ENCODE measurements at regions not wholly inside any gene's neighbourhood (a gene's known extent, or its start where the extent isn't known, plus 50 kb on each side); places are given as distances from the start of the nearest gene placed in this dataset.
"Not testable (repeated sequence)": the region's sequence is repeated elsewhere in the genome, so short reads cannot be mapped to it uniquely, and the experiment has no call there.

- not testable (repeated sequence) for H4K91ac ChIP-seq (ENCODE audit: low read depth, low read length); H3K14ac ChIP-seq (ENCODE audit: low read length); H3K9me3 ChIP-seq (ENCODE audit: insufficient read depth, low read depth, low read length); H2AFZ ChIP-seq (ENCODE audit: insufficient read depth, low read length, poor library complexity); H3K18ac ChIP-seq (ENCODE audit: low read length); DNase-seq; H3K36me3 ChIP-seq (ENCODE audit: control insufficient read depth in 1 of 2, insufficient read depth in 2 of 2, low read length in 2 of 2); H4K12ac ChIP-seq (ENCODE audit: low read depth, low read length); H3K79me2 ChIP-seq (ENCODE audit: control insufficient read depth, insufficient read depth, low read length, poor library complexity); H2BK5ac ChIP-seq (ENCODE audit: low read depth, low read length, poor library complexity); H3K27ac ChIP-seq (ENCODE audit: low read depth, low read length); H3K79me1 ChIP-seq (ENCODE audit: low read length); H3K27me3 ChIP-seq (ENCODE audit: insufficient read depth, low read length); H3K4me1 ChIP-seq (ENCODE audit: control insufficient read depth in 1 of 2, insufficient read depth in 2 of 2, low read length in 2 of 2); H3K4me2 ChIP-seq (ENCODE audit: low read length); H3K4ac ChIP-seq (ENCODE audit: low read depth, low read length); H3K9ac ChIP-seq (ENCODE audit: low read length); H4K8ac ChIP-seq (ENCODE audit: low read depth, low read length); H2BK12ac ChIP-seq (ENCODE audit: low read length); H3K4me3 ChIP-seq (ENCODE audit: low read depth, low read length); H2BK120ac ChIP-seq (ENCODE audit: insufficient read depth, low read length, poor library complexity); H2AK5ac ChIP-seq (ENCODE audit: low read length); H3K23ac ChIP-seq (ENCODE audit: low read length)
- WGBS (ENCODE audit: extremely low coverage, insufficient coverage, insufficient read length): no CpG with 5 or more reads among the region's 18 CpGs
Observed at GRCh38 chr4:160574272-160574671, 1471.4 kb downstream of the RAPGEF2 start.

GRCh38 chr4:160580581-160580980 is 1477.7 kb downstream of the RAPGEF2 start:
- H3K79me2 ChIP-seq (ENCODE audit: control insufficient read depth, insufficient read depth, low read length, poor library complexity): no peaks in the 10 kb centered on the region
- no CpG with 5 or more reads among the region's 1 CpG for WGBS (ENCODE audit: extremely low coverage, insufficient coverage, insufficient read length)
- H2BK12ac ChIP-seq (ENCODE audit: low read length): no peak overlapping the region
- H3K18ac ChIP-seq (ENCODE audit: low read length): no peak overlapping the region
- no peak overlapping the region for H3K4ac ChIP-seq (ENCODE audit: low read depth, low read length)
- H4K12ac ChIP-seq (ENCODE audit: low read depth, low read length): no peak overlapping the region
- no peaks in the 10 kb centered on the region for H3K36me3 ChIP-seq (ENCODE audit: control insufficient read depth in 1 of 2, insufficient read depth in 2 of 2, low read length in 2 of 2)
- no peak overlapping the region for H4K91ac ChIP-seq (ENCODE audit: low read depth, low read length)
- no peak overlapping the region for H4K8ac ChIP-seq (ENCODE audit: low read depth, low read length)
- no peak overlapping the region for H2AFZ ChIP-seq (ENCODE audit: insufficient read depth, low read length, poor library complexity)
- H3K23ac ChIP-seq (ENCODE audit: low read length): no peak overlapping the region
- no peak overlapping the region for H2BK5ac ChIP-seq (ENCODE audit: low read depth, low read length, poor library complexity)
- H3K9me3 ChIP-seq (ENCODE audit: insufficient read depth, low read depth, low read length): no peaks in the 10 kb centered on the region
- no peaks in the 10 kb centered on the region for H3K27me3 ChIP-seq (ENCODE audit: insufficient read depth, low read length)
- DNase-seq: no peak
- H3K14ac ChIP-seq (ENCODE audit: low read length): no peak overlapping the region
- H3K27ac ChIP-seq (ENCODE audit: low read depth, low read length): no peak overlapping the region
- H2AK5ac ChIP-seq (ENCODE audit: low read length): no peak overlapping the region
- H3K4me1 ChIP-seq (ENCODE audit: control insufficient read depth in 1 of 2, insufficient read depth in 2 of 2, low read length in 2 of 2): no peaks in the 10 kb centered on the region
- no peak overlapping the region for H3K4me2 ChIP-seq (ENCODE audit: low read length)
- H3K9ac ChIP-seq (ENCODE audit: low read length): no peak overlapping the region
- no peaks in the 10 kb centered on the region for H3K79me1 ChIP-seq (ENCODE audit: low read length)
- H3K4me3 ChIP-seq (ENCODE audit: low read depth, low read length): no peak overlapping the region
- H2BK120ac ChIP-seq (ENCODE audit: insufficient read depth, low read length, poor library complexity): no peak overlapping the region

DNA sequence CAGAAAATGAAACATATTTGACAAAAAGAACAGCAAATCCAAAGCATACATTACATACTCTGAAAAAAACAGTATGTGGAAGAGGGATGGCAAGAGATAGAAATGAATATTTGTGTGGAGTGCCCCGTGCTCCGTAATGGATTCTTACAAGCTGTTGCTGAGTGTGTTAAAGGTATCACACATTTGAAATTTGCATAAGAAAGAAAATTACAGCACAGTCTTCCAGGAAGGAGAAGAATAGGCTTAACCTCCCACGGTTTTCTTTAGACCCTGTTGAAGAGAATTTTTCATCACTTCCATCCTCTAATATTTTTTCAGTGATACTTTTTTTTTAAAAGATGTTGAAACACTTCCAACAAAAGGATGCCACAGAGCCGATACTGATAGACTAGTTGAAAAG is 1489.4 kb downstream of the RAPGEF2 start:
- no peak overlapping the region for H2BK120ac ChIP-seq (ENCODE audit: insufficient read depth, low read length, poor library complexity)
- H4K12ac ChIP-seq (ENCODE audit: low read depth, low read length): no peak overlapping the region
- no peak overlapping the region for H2AFZ ChIP-seq (ENCODE audit: insufficient read depth, low read length, poor library complexity)
- H2BK12ac ChIP-seq (ENCODE audit: low read length): no peak overlapping the region
- no peak overlapping the region for H4K91ac ChIP-seq (ENCODE audit: low read depth, low read length)
- no peaks in the 10 kb centered on the region for H3K4me1 ChIP-seq (ENCODE audit: control insufficient read depth in 1 of 2, insufficient read depth in 2 of 2, low read length in 2 of 2)
- no peak overlapping the region for H3K27ac ChIP-seq (ENCODE audit: low read depth, low read length)
- WGBS (ENCODE audit: extremely low coverage, insufficient coverage, insufficient read length): no CpG with 5 or more reads among the region's 4 CpGs
- no peak overlapping the region for H2BK5ac ChIP-seq (ENCODE audit: low read depth, low read length, poor library complexity)
- no peak overlapping the region for H3K14ac ChIP-seq (ENCODE audit: low read length)
- H3K36me3 ChIP-seq (ENCODE audit: control insufficient read depth in 1 of 2, insufficient read depth in 2 of 2, low read length in 2 of 2): no peaks in the 10 kb centered on the region
- H3K4me2 ChIP-seq (ENCODE audit: low read length): no peak overlapping the region
- no peak overlapping the region for H3K9ac ChIP-seq (ENCODE audit: low read length)
- H3K79me1 ChIP-seq (ENCODE audit: low read length): no peaks in the 10 kb centered on the region
- H3K79me2 ChIP-seq (ENCODE audit: control insufficient read depth, insufficient read depth, low read length, poor library complexity): no peaks in the 10 kb centered on the region
- no peaks in the 10 kb centered on the region for H3K27me3 ChIP-seq (ENCODE audit: insufficient read depth, low read length)
- H3K23ac ChIP-seq (ENCODE audit: low read length): no peak overlapping the region
- H4K8ac ChIP-seq (ENCODE audit: low read depth, low read length): no peak overlapping the region
- no peaks in the 10 kb centered on the region for H3K9me3 ChIP-seq (ENCODE audit: insufficient read depth, low read depth, low read length)
- no peak overlapping the region for H3K4ac ChIP-seq (ENCODE audit: low read depth, low read length)
- DNase-seq: no peak
- no peak overlapping the region for H2AK5ac ChIP-seq (ENCODE audit: low read length)
- no peak overlapping the region for H3K4me3 ChIP-seq (ENCODE audit: low read depth, low read length)
- H3K18ac ChIP-seq (ENCODE audit: low read length): no peak overlapping the region

DNA sequence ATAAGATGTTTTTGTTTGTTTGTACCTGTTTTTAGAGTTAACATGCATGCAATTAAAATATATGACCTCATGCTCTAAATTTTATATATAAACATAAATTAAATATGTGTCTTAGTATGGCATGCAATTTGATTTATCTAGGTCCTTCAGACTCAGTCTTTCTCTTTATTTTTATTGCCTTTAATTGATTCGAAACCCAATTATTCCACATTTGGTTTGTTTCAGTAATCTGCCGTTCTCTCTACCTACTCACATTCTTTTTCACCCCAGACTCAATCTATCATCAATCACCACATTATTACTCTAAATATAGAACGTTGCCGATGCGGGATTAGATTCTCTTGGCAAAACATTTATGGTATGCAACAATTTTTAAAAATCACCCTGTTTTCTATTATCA is 1492.8 kb downstream of the RAPGEF2 start:
- 100% methylated on average over 2 of the region's 5 CpGs for WGBS (ENCODE audit: extremely low coverage, insufficient coverage, insufficient read length)
- Histone ChIP-seq H3K9ac (ENCODE audit: low read length) (no peak overlapping the region), H2AFZ (ENCODE audit: insufficient read depth, low read length, poor library complexity) (no peak overlapping the region), H3K36me3 (ENCODE audit: control insufficient read depth in 1 of 2, insufficient read depth in 2 of 2, low read length in 2 of 2) (no peaks in the 10 kb centered on the region), H2BK120ac (ENCODE audit: insufficient read depth, low read length, poor library complexity) (no peak overlapping the region), H3K79me2 (ENCODE audit: control insufficient read depth, insufficient read depth, low read length, poor library complexity) (no peaks in the 10 kb centered on the region), H3K4me2 (ENCODE audit: low read length) (no peak overlapping the region), H3K4me1 (ENCODE audit: control insufficient read depth in 1 of 2, insufficient read depth in 2 of 2, low read length in 2 of 2) (no peaks in the 10 kb centered on the region), H3K27me3 (ENCODE audit: insufficient read depth, low read length) (no peaks in the 10 kb centered on the region), H3K23ac (ENCODE audit: low read length) (no peak overlapping the region), H4K8ac (ENCODE audit: low read depth, low read length) (no peak overlapping the region), H4K12ac (ENCODE audit: low read depth, low read length) (no peak overlapping the region), H2BK12ac (ENCODE audit: low read length) (no peak overlapping the region), H3K9me3 (ENCODE audit: insufficient read depth, low read depth, low read length) (no peaks in the 10 kb centered on the region), H2AK5ac (ENCODE audit: low read length) (no peak overlapping the region), H3K14ac (ENCODE audit: low read length) (no peak overlapping the region), H3K4ac (ENCODE audit: low read depth, low read length) (no peak overlapping the region), H3K4me3 (ENCODE audit: low read depth, low read length) (no peak overlapping the region), H3K18ac (ENCODE audit: low read length) (no peak overlapping the region), H4K91ac (ENCODE audit: low read depth, low read length) (no peak overlapping the region), H3K27ac (ENCODE audit: low read depth, low read length) (no peak overlapping the region), H2BK5ac (ENCODE audit: low read depth, low read length, poor library complexity) (no peak overlapping the region), H3K79me1 (ENCODE audit: low read length) (no peaks in the 10 kb centered on the region)
- no peak for DNase-seq
